Heart left ventricle (tissue), 13 donors: ENCODE measurements at regions not wholly inside any gene's neighbourhood (a gene's known extent, or its start where the extent isn't known, plus 50 kb on each side); places are given as distances from the start of the nearest gene placed in this dataset.

Experiments used
- POLR2A ChIP-seq, 2 donors: fragments of 450-650 bp; IDR thresholded peaks; one replicate each; pipeline ENCODE4 v1.6.1; 2017; ENCODE audit warnings: antibody characterized with exemption in 2 of 2, mild to moderate bottlenecking in 2 of 2, moderate library complexity in 2 of 2
- TF ChIP-seq, protein P1 (sequence below), 12 donors: fragments of 200-600 bp; sonication (generic) in 4 of 12; IDR thresholded peaks; one replicate each; pipeline versions ENCODE4 v1.5.0 to v1.8.0; 2018 to 2022; ENCODE audit warnings: antibody characterized with exemption in 12 of 12, mild to moderate bottlenecking in 5 of 12
- donor health status: ischemic (EF 13 %, LVEDD 7.1; RV severe dilation, severe dysfunction).
- donor health status: DM: no; HTN: yes; CAD: no.
- donor health status: DM: no; HTN: no; CAD: no.
- donor health status: ischemic (EF 25% LVEDD 6.9; RV normal size, moderate dysfunction).
- donor health status: ischemic (EF 25% LVEDD 5.7; RV mildly dilated, moderate dysfunction).
- donor health status: ischemic (EF 35%, LVEDD 5.7; RV mildly dilated, moderate dysfunction).
- donor health status: nonischemic (EF 11% LVEDD 7.7; RV severe dilation, severe dysfunction).
- donor health status: DM: yes; HTN: yes; CAD: no.
- donor health status: PGD.
- donor health status: ischemic (EF 29% LVEDD 5.4; RV normal size, mild dysfunction).
- donor health status: nonischemic (EF 23%, LVEDD 6.1; RV moderate dilation, normal function).

DNA sequence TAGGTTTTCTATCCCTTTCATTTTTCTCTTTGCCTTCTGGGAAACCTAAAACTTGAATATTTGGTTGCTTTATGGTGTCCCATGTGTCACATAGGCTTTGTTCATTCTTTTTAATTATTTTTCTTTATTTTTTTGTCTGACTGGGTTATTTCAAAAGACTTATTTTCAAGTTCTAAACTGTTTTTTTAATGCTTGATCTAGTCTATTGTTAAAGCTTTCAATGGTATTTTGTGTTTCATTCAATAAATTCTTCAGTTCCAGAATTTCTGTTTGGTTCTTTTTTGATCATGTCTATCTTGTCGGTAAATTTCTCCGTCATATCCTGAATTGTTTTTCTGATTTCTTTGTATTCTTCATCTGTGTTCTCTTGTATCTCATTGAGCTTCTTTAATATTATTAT, 86.8 kb downstream of the NPS start:
- TF ChIP-seq, protein P1, sequence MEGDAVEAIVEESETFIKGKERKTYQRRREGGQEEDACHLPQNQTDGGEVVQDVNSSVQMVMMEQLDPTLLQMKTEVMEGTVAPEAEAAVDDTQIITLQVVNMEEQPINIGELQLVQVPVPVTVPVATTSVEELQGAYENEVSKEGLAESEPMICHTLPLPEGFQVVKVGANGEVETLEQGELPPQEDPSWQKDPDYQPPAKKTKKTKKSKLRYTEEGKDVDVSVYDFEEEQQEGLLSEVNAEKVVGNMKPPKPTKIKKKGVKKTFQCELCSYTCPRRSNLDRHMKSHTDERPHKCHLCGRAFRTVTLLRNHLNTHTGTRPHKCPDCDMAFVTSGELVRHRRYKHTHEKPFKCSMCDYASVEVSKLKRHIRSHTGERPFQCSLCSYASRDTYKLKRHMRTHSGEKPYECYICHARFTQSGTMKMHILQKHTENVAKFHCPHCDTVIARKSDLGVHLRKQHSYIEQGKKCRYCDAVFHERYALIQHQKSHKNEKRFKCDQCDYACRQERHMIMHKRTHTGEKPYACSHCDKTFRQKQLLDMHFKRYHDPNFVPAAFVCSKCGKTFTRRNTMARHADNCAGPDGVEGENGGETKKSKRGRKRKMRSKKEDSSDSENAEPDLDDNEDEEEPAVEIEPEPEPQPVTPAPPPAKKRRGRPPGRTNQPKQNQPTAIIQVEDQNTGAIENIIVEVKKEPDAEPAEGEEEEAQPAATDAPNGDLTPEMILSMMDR (IDR thresholded peaks at IDR 0.05) = no peak
- no peak for TF ChIP-seq POLR2A (IDR thresholded peaks at IDR 0.05)
